Gastroesophageal sphincter (tissue), 4 donors: ENCODE measurements at regions not wholly inside any gene's neighbourhood (a gene's known extent, or its start where the extent isn't known, plus 50 kb on each side); places are given as distances from the start of the nearest gene placed in this dataset.

ENCODE experiments used
- ATAC-seq: fragments of 150-250 bp; one replicate; pipeline ENCODE4 v1.9.1; 2016; ENCODE audit warnings: mild to moderate bottlenecking, moderate library complexity
- H3K27ac ChIP-seq, 4 donors: fragments of 200-600 bp; sonication (generic) in 3 of 4; 1 replicate in 3 of 4; 2 replicates in 1 of 4; pipeline ENCODE4 v1.5.1; 2016 to 2019
- H3K27me3 ChIP-seq: fragments of 200-600 bp; sonication (generic); one replicate; pipeline ENCODE4 v1.5.1; 2019
- H3K36me3 ChIP-seq, 2 donors: fragments of 200-600 bp; sonication (generic); one replicate each; pipeline ENCODE4 v1.5.1; 2019; ENCODE audit warnings: control low read depth in 1 of 2
- H3K4me1 ChIP-seq, 3 donors: fragments of 200-600 bp; sonication (generic); 1 replicate in 2 of 3; 2 replicates in 1 of 3; pipeline ENCODE4 v1.5.1; 2016 to 2019; ENCODE audit warnings: control low read depth in 2 of 3
- H3K4me3 ChIP-seq, 2 donors: fragments of 200-600 bp; sonication (generic); one replicate each; pipeline ENCODE4 v1.5.1; 2019; ENCODE audit warnings: mild to moderate bottlenecking in 1 of 2, moderate library complexity in 1 of 2
- H3K9me3 ChIP-seq, 3 donors: fragments of 200-600 bp; sonication (generic); one replicate each; pipeline ENCODE4 v1.5.1; 2017 to 2019; ENCODE audit warnings: control low read depth in 2 of 3
- CTCF ChIP-seq, 4 experiments: fragments of 200-600 bp in 2 of 4; fragments of 450-650 bp in 2 of 4; sonication (generic) in 1 of 4; IDR thresholded peaks; one replicate each; pipeline ENCODE4 v1.5.1; 2017 to 2019; ENCODE audit warnings: antibody characterized with exemption in 4 of 4, mild to moderate bottlenecking in 2 of 4, moderate library complexity in 2 of 4
- EP300 ChIP-seq: sonication (generic); formaldehyde crosslinking; IDR thresholded peaks from one replicate; pipeline ENCODE4 v1.6.1; 2017; ENCODE audit warnings: antibody characterized with exemption, mild to moderate bottlenecking
- POLR2A ChIP-seq, 2 donors: fragments of 450-650 bp; IDR thresholded peaks; one replicate each; pipeline ENCODE4 v1.6.1; 2017; ENCODE audit warnings: antibody characterized with exemption in 2 of 2, mild to moderate bottlenecking in 2 of 2, moderate library complexity in 1 of 2
- POLR2AphosphoS5 ChIP-seq: sonication (generic); formaldehyde crosslinking; IDR thresholded peaks from one replicate; pipeline ENCODE4 v1.6.1; 2017; ENCODE audit warnings: antibody characterized with exemption
- WGBS, 2 donors: methylation state at CpG; one replicate each; pipeline ENCODE4 v1.1.5; 2018; ENCODE audit warnings: low coverage in 1 of 2; 5-methylcytosine and 5-hydroxymethylcytosine counted together

GRCh38 chr6:84877515-84878210, 113.3 kb upstream of the TBX18 start:
- H3K27me3 ChIP-seq = no peaks in the 10 kb centered on the region

GRCh38 chr6:84876723-84877514, 112.5 kb upstream of the TBX18 start:
- Histone ChIP-seq H3K9me3 (no peaks in the 10 kb centered on the region), H3K27ac (no peak overlapping the region), H3K4me3 (no peak overlapping the region), H3K36me3 (no peaks in the 10 kb centered on the region), H3K27me3 (no peaks in the 10 kb centered on the region), H3K4me1 (no peaks in the 10 kb centered on the region)
- no peak for ATAC-seq
- TF ChIP-seq POLR2A (IDR thresholded peaks at IDR 0.05) (no peak), POLR2AphosphoS5 (no peak), EP300 (no peak), CTCF (IDR thresholded peaks at IDR 0.05) (no peak)
- WGBS, 2 donors = 69 to 81% methylated on average over 2 of the region's 2 CpGs

More at GRCh38 chr6:84877515-84878210, 113.3 kb upstream of the TBX18 start:
- Histone ChIP-seq H3K4me3 (no peak overlapping the region), H3K27ac (no peak overlapping the region), H3K9me3 (no peaks in the 10 kb centered on the region), H3K36me3 (no peaks in the 10 kb centered on the region), H3K4me1 (no peaks in the 10 kb centered on the region)
- ATAC-seq = no peak
- TF ChIP-seq POLR2A (IDR thresholded peaks at IDR 0.05) (no peak), POLR2AphosphoS5 (no peak), CTCF (IDR thresholded peaks at IDR 0.05) (no peak), EP300 (no peak)
- 64% methylated on average over 3 of the region's 3 CpGs for WGBS, 2 donors

- H3K27me3 ChIP-seq = no peaks in the 10 kb centered on the region
- no peak for ATAC-seq
- WGBS, 2 donors = 75 to 87% methylated on average over 4 of the region's 4 CpGs
Observed at GRCh38 chr6:84872996-84873723, 108.8 kb upstream of the TBX18 start.

GRCh38 chr6:84871925-84872324, 107.5 kb upstream of the TBX18 start:
- Histone ChIP-seq H3K4me3 (no peak overlapping the region), H3K9me3 (no peaks in the 10 kb centered on the region), H3K27me3 (no peaks in the 10 kb centered on the region), H3K27ac (no peak overlapping the region), H3K4me1 (no peaks in the 10 kb centered on the region), H3K36me3 (no peaks in the 10 kb centered on the region)
- no peak for TF ChIP-seq CTCF (IDR thresholded peaks at IDR 0.05)
- no peak for TF ChIP-seq POLR2AphosphoS5
- TF ChIP-seq EP300 = no peak
- no peak for TF ChIP-seq POLR2A (IDR thresholded peaks at IDR 0.05)
- ATAC-seq = no peak
- WGBS, 2 donors = 66 to 77% methylated on average over 4 of the region's 4 CpGs

More at GRCh38 chr6:84872996-84873723, 108.8 kb upstream of the TBX18 start:
- TF ChIP-seq EP300 = no peak
- TF ChIP-seq POLR2AphosphoS5 = no peak
- no peak for TF ChIP-seq POLR2A (IDR thresholded peaks at IDR 0.05)
- TF ChIP-seq CTCF (IDR thresholded peaks at IDR 0.05) = no peak
- H3K4me1 ChIP-seq = no peaks in the 10 kb centered on the region
- no peaks in the 10 kb centered on the region for H3K36me3 ChIP-seq
- H3K4me3 ChIP-seq = no peak overlapping the region
- H3K27ac ChIP-seq = no peak overlapping the region
- no peaks in the 10 kb centered on the region for H3K9me3 ChIP-seq
